GM06990 (cell line): ENCODE measurements at regions not wholly inside any gene's neighbourhood (a gene's known extent, or its start where the extent isn't known, plus 50 kb on each side); places are given as distances from the start of the nearest gene placed in this dataset.
A peak's percentile ranks its signal among the peaks of the same experiment; 100 is the strongest.
"Not testable (repeated sequence)": the region's sequence is repeated elsewhere in the genome, so short reads cannot be mapped to it uniquely, and the experiment has no call there.

ENCODE experiments used
- DNase-seq: peaks from one replicate; pipeline ENCODE4 v3.0.0-alpha.2; 2011; ENCODE audit not compliant: insufficient read length; ENCODE audit errors: extremely low read depth
- H3K27me3 ChIP-seq: replicated peaks from 2 replicates; pipeline ENCODE4 v1.6.0; 2011; ENCODE audit warnings: low read length; ENCODE audit not compliant: control insufficient read depth, insufficient read depth
- H3K36me3 ChIP-seq: 2 replicates; pipeline ENCODE4 v1.5.1; 2011; ENCODE audit warnings: low read length; ENCODE audit not compliant: control insufficient read depth, insufficient read depth
- H3K4me3 ChIP-seq: replicated peaks from 2 replicates; pipeline ENCODE4 v1.5.1; 2011; ENCODE audit warnings: low read depth, mild to moderate bottlenecking, control low read depth, low read length
- CTCF ChIP-seq: IDR thresholded peaks from 2 replicates; pipeline ENCODE4 v1.5.1; 2011; ENCODE audit warnings: low read length, control low read depth, mild to moderate bottlenecking, inconsistent platforms; ENCODE audit not compliant: insufficient read depth, poor library complexity, severe bottlenecking

- peak; percentile 50 for TF ChIP-seq CTCF
- H3K4me3 ChIP-seq = no peak overlapping the region
- DNase-seq = no peak
These were observed 174.8 kb downstream of the DKK1 start for GRCh38 chr10:52488606-52489485.

GRCh38 chr10:52491246-52491995 is 177.3 kb downstream of the DKK1 start:
- Histone ChIP-seq H3K4me3 (no peak overlapping the region), H3K36me3 (no peaks in the 10 kb centered on the region), H3K27me3 (no peaks in the 10 kb centered on the region)
- DNase-seq = no peak
- TF ChIP-seq CTCF = no peak

More at GRCh38 chr10:52488606-52489485, 174.8 kb downstream of the DKK1 start:
- Histone ChIP-seq H3K36me3 (no peaks in the 10 kb centered on the region), H3K27me3 (no peaks in the 10 kb centered on the region)

- Histone ChIP-seq H3K27me3 (no peaks in the 10 kb centered on the region), H3K36me3 (no peaks in the 10 kb centered on the region), H3K4me3 (no peak overlapping the region)
- TF ChIP-seq CTCF = no peak
- no peak for DNase-seq
These were observed 185.2 kb downstream of the DKK1 start for GRCh38 chr10:52499281-52499680.

GRCh38 chr10:52500476-52500875 is 186.4 kb downstream of the DKK1 start:
- Histone ChIP-seq H3K36me3 (no peaks in the 10 kb centered on the region), H3K27me3 (no peaks in the 10 kb centered on the region), H3K4me3 (no peak overlapping the region)
- no peak for TF ChIP-seq CTCF
- no peak for DNase-seq

- no peaks in the 10 kb centered on the region for H3K36me3 ChIP-seq
- H3K27me3 ChIP-seq = no peaks in the 10 kb centered on the region
- no peak for DNase-seq
- no peak for TF ChIP-seq CTCF
- no peak overlapping the region for H3K4me3 ChIP-seq
These were observed 188.2 kb downstream of the DKK1 start for GRCh38 chr10:52502237-52502636.

- not testable (repeated sequence) for H3K36me3 ChIP-seq, H3K4me3 ChIP-seq, DNase-seq, H3K27me3 ChIP-seq
These were observed 191.3 kb downstream of the DKK1 start for GRCh38 chr10:52505341-52505740.
